Omental fat pad (tissue), 3 donors: ENCODE measurements at regions not wholly inside any gene's neighbourhood (a gene's known extent, or its start where the extent isn't known, plus 50 kb on each side); places are given as distances from the start of the nearest gene placed in this dataset.

ENCODE experiments used
- ATAC-seq: fragments of 150-250 bp; one replicate; pipeline ENCODE4 v1.9.1; 2016; ENCODE audit warnings: mild to moderate bottlenecking, moderate library complexity; ENCODE audit not compliant: low FRiP score
- DNase-seq: peaks from one replicate; pipeline ENCODE4 v3.0.0-alpha.2; 2019; ENCODE audit warnings: low spot score
- CTCF ChIP-seq, 3 donors: fragments of 450-650 bp; IDR thresholded peaks; one replicate each; pipeline ENCODE4 v1.5.1; 2016 to 2017; ENCODE audit warnings: antibody characterized with exemption in 3 of 3, mild to moderate bottlenecking in 3 of 3, moderate library complexity in 2 of 3

GRCh38 chr5:166427211-166427610, 1864.2 kb upstream of the WWC1 start:
- TF ChIP-seq CTCF (IDR thresholded peaks at IDR 0.05): no peak
- no peak for DNase-seq
- no peak for ATAC-seq

- ATAC-seq (no peak), DNase-seq (no peak)
- no peak for TF ChIP-seq CTCF (IDR thresholded peaks at IDR 0.05)
Observed at GRCh38 chr5:166428264-166428803, 1863.1 kb upstream of the WWC1 start.

- DNase-seq (no peak), ATAC-seq (no peak)
- no peak for TF ChIP-seq CTCF (IDR thresholded peaks at IDR 0.05)
Observed at GRCh38 chr5:166430491-166431319, 1860.7 kb upstream of the WWC1 start.

DNA sequence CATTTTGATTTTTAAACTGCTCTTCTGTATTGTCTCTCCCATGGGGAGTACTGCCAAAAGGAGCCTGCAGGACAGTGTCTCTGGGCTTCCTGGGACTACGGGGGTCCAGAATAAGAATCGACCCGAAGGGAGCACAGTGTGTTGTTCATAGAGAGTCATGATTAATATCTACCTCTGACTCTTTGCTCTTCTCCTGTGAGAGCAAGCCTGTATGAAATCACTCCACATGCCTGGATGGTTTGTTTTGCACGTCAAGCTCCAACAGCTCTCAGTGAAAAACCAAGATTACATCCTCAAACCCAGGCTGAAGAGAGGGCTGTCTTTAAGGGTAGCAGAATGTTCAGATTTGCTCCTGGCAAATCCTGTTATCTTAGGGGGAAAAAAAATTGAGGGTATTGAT, 1860.0 kb upstream of the WWC1 start:
- TF ChIP-seq CTCF (IDR thresholded peaks at IDR 0.05): no peak
- ATAC-seq (no peak), DNase-seq (no peak)

DNA sequence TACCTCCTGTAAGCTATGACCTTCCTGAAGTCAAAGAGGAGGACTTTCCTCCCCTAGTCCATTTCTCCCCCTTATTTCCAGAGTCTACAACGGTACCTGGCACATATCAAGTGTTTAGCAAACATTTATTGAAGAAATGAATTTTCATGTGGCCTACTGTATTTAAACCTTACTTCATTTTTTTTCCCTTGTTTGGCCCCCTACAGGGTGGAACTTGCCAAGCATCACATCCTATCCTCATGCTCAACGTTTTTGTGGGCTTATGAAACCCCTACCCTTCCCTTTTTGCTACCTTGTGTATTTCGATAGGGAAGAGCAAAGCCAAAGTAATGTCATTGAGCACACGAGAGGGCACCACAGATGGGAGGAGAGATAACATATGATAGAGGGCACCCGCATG, 1857.8 kb upstream of the WWC1 start:
- no peak for ATAC-seq
- DNase-seq: no peak
- TF ChIP-seq CTCF (IDR thresholded peaks at IDR 0.05): no peak

DNA sequence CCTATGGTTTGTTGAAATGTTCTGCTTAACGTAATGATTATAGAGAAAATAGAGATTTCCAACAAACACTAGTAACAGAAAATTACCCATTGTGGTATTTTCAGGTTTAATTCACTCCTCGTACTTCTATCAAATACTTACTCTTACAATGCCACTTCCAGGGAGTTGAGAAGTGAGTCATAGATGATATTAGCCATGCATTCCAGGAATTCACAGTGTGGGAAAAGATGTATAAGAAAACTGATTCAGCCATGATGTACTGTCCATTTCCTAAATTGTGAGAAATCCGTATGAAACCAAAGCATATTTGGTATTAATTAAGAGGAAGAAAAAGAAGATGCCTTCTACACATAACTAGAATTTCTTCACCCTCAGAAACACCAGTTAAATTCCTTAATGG, 1854.6 kb upstream of the WWC1 start:
- no peak for TF ChIP-seq CTCF (IDR thresholded peaks at IDR 0.05)
- peak; percentile 54 for ATAC-seq

GRCh38 chr5:166486348-166486747, 1805.1 kb upstream of the WWC1 start:
- ATAC-seq: no peak

More for the DNA sequence above, 1854.6 kb upstream of the WWC1 start:
- DNase-seq: no peak

More at GRCh38 chr5:166486348-166486747, 1805.1 kb upstream of the WWC1 start:
- TF ChIP-seq CTCF (IDR thresholded peaks at IDR 0.05): no peak
- DNase-seq: no peak
